GM13977 (cell line): ENCODE measurements at regions not wholly inside any gene's neighbourhood (a gene's known extent, or its start where the extent isn't known, plus 50 kb on each side); places are given as distances from the start of the nearest gene placed in this dataset.

Experiments used
- DNase-seq: peaks from one replicate; pipeline ENCODE4 v3.0.0; 2012; ENCODE audit warnings: low spot score
- in situ Hi-C: fragments of 300-500 bp; cut with MboI; formaldehyde crosslinking; loops from one replicate; pipeline ENCODE4 v1.12.0; 2022; ENCODE audit warnings: low sequenced_read_pairs, low pct_unique_long_range_greater_than_20kb, mixed read lengths, inconsistent platforms; ENCODE audit not compliant: unreplicated experiment
- TF ChIP-seq, protein P1 (sequence below): IDR thresholded peaks from 2 replicates; pipeline ENCODE4 v1.5.1; 2012; ENCODE audit warnings: mild to moderate bottlenecking, control low read depth; ENCODE audit not compliant: insufficient read depth; ENCODE audit errors: extremely low read depth, missing control alignments

DNA sequence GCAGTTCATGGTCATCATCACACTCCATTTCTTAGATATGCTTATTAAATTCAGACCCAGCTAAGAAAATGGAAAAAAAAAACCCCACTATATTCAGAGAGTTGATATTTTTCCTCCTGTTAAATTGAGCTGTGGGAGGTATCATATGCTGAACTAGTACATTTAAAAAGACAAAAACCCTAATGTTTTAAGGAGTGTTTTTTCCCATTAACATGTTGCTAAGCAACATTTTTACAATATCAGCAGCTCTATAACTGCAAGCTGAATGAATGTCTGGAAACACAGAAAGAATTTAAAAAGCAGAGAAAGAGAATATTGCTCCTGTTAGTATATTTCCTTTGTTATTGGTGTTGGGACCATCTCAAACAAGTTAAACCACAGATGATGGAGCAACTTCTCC is 265.8 kb upstream of the GRIA1 start:
- in situ Hi-C loops: no loop called here
- no peak for DNase-seq
- TF ChIP-seq, protein P1, sequence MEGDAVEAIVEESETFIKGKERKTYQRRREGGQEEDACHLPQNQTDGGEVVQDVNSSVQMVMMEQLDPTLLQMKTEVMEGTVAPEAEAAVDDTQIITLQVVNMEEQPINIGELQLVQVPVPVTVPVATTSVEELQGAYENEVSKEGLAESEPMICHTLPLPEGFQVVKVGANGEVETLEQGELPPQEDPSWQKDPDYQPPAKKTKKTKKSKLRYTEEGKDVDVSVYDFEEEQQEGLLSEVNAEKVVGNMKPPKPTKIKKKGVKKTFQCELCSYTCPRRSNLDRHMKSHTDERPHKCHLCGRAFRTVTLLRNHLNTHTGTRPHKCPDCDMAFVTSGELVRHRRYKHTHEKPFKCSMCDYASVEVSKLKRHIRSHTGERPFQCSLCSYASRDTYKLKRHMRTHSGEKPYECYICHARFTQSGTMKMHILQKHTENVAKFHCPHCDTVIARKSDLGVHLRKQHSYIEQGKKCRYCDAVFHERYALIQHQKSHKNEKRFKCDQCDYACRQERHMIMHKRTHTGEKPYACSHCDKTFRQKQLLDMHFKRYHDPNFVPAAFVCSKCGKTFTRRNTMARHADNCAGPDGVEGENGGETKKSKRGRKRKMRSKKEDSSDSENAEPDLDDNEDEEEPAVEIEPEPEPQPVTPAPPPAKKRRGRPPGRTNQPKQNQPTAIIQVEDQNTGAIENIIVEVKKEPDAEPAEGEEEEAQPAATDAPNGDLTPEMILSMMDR: no peak

DNA sequence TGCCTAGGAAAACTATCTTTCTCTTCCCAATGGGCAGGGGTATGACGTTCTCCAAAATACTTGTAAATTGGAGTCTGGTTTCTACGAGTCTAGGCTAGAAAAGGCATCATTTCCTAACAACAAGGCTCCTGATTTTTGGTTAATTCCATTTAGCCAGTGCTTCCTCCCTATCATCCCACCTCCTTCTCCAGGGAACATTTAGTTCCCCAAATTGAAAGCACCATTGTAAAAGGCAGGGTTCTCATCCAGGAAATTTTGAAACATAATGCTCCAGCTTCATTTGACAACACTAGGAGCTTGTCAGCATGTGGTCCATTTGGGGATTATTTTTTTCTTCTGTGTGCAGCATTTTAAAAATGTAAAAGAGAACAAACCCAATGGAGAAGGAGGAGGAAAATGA is 256.5 kb upstream of the GRIA1 start:
- TF ChIP-seq, protein P1: no peak
- in situ Hi-C loops: no loop called here
- no peak for DNase-seq

DNA sequence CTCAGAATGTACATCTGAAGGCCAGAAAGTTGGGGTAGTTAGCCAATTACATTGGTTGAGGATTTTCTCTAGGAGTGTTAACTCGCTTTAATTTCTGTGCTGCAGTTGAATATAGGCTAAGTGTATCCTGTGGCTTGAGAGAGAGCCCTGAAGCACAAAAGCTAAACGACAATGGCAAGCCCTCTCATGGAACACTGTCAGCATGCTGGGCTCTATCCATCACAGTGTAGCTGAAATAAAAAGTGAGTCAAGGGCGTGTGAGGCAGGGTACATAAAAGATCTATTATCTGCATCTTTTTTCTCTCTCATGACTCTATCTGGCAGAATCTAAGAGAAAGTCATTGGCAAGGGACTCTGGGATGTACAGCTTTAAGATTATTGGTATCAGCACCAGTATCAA is 254.2 kb upstream of the GRIA1 start:
- DNase-seq: no peak
- TF ChIP-seq, protein P1: no peak
- in situ Hi-C loops: no loop called here

DNA sequence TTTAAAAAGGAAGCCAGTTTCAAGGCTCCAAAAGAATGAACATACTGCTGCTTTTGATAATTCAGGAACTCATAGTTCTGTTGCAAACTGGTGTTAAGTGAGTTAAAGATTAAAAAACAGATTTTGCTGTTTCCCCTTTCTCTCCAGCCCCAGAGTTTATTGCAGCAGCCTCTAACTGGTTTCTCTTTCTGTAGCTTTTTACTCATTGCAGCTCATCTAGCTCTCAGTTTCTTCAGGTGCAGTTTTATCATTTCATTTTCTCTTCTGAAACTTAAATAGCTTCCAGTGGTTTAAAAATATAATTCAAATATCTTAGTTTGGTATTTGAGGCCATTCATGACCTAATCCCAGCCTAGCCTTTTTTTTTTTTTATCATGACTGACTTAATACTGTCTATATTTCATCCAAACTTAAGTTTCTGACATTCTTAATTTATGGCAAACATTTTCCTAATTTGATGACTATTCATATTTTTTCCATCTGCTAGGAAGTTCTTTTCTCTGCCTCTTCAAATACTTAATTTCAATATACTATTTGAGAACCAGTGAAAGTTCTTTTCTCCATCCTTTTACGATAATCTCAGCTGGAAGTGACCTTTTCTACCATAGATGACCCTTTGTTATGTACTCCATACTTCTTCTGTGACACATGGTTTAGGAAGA is 252.7 kb upstream of the GRIA1 start:
- in situ Hi-C loops: no loop called here
- TF ChIP-seq, protein P1: no peak
- no peak for DNase-seq

DNA sequence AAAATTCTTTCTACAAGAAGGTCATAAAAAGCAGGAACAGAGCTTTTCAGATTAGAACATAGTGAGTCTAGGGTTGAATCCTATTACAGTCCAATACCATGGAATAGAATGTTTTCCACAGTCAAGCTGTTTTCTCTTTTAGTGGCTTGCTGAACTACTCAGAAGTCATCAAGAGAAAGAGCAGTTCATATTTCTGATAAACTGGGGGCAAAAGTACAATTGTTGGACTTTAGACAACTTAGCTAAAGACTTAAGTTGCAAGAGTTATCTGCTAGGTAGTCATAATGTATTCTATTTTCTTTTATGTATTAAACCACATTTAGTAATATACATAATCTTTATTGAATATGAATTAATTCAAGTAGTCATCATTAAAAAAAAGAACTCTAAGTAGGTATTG is 233.1 kb upstream of the GRIA1 start:
- no peak for DNase-seq
- in situ Hi-C loops: no loop called here
- TF ChIP-seq, protein P1: no peak

DNA sequence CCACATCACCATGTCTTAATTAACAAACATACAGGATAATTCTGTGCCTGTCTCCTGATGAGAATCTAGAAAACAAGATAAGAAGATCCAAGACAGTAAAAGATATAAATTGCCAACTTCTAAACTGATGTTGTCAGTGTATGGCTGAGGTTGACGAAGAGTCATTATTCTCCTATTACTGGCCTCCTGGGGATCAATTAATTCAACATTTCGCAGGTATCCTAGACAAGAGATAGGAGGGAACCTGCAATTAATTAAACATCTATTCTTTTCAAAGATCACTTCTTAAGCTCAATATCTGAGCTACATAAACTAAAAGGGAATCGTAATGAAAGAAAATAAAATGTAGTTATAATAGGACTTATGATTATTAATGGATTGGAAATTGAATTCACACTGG is 232.0 kb upstream of the GRIA1 start:
- TF ChIP-seq, protein P1: no peak
- no peak for DNase-seq
- in situ Hi-C loops: no loop called here
